ENCODE measurements at regions not wholly inside any gene's neighbourhood (a gene's known extent, or its start where the extent isn't known, plus 50 kb on each side); places are given as distances from the start of the nearest gene placed in this dataset.

GRCh38 chr3:166447513-166447912, 610.3 kb upstream of the BCHE start:
- no peaks in the 10 kb centered on the region for H3K27me3 ChIP-seq
- H3K27ac ChIP-seq (replicated peaks in 1 of 4) = no peak overlapping the region
- 80% methylated on average over 3 of the region's 3 CpGs for WGBS
- H3K36me3 ChIP-seq = no peaks in the 10 kb centered on the region
- H3K9me3 ChIP-seq = no peaks in the 10 kb centered on the region
- TF ChIP-seq EP300 (IDR thresholded peaks at IDR 0.05) = no peak
- TF ChIP-seq CTCF (IDR thresholded peaks at IDR 0.05) = no peak
- no peak for TF ChIP-seq POLR2A (IDR thresholded peaks at IDR 0.05; ENCODE audit: low read depth)
- TF ChIP-seq POLR2AphosphoS5 (IDR thresholded peaks at IDR 0.05) = no peak
- intact Hi-C loops (cut with DNase I) = no loop called here
- H3K4me1 ChIP-seq = peaks cover 0 to 6% (median 0%) of the 10 kb centered on the region in 4 donors
- no peak for DNase-seq (ENCODE audit: extremely low spot score)
- no peak overlapping the region for H3K4me3 ChIP-seq

GRCh38 chr3:166446986-166447385, 609.8 kb upstream of the BCHE start:
- no peaks in the 10 kb centered on the region for H3K27me3 ChIP-seq
- no peak overlapping the region for H3K4me3 ChIP-seq
- no peak for TF ChIP-seq CTCF (IDR thresholded peaks at IDR 0.05)
- no peak for TF ChIP-seq EP300 (IDR thresholded peaks at IDR 0.05)
- TF ChIP-seq POLR2A (IDR thresholded peaks at IDR 0.05; ENCODE audit: low read depth) = no peak
- TF ChIP-seq POLR2AphosphoS5 (IDR thresholded peaks at IDR 0.05) = no peak
- intact Hi-C loops (cut with DNase I) = no loop called here
- no peak overlapping the region for H3K27ac ChIP-seq (replicated peaks in 1 of 4)
- H3K4me1 ChIP-seq = peaks cover 0 to 6% (median 0%) of the 10 kb centered on the region in 4 donors
- DNase-seq (ENCODE audit: extremely low spot score) = no peak
- 52% methylated on average over 3 of the region's 3 CpGs for WGBS
- H3K36me3 ChIP-seq = no peaks in the 10 kb centered on the region
- H3K9me3 ChIP-seq = no peaks in the 10 kb centered on the region

GRCh38 chr3:166446291-166446690, 609.1 kb upstream of the BCHE start:
- intact Hi-C loops (cut with DNase I) = no loop called here
- Histone ChIP-seq H3K27ac (replicated peaks in 1 of 4) (no peak overlapping the region), H3K36me3 (no peaks in the 10 kb centered on the region), H3K4me3 (no peak overlapping the region), H3K4me1 (peaks cover 0 to 6% (median 0%) of the 10 kb centered on the region in 4 donors), H3K27me3 (no peaks in the 10 kb centered on the region), H3K9me3 (no peaks in the 10 kb centered on the region)
- no peak for TF ChIP-seq EP300 (IDR thresholded peaks at IDR 0.05)
- no peak for TF ChIP-seq POLR2A (IDR thresholded peaks at IDR 0.05; ENCODE audit: low read depth)
- TF ChIP-seq POLR2AphosphoS5 (IDR thresholded peaks at IDR 0.05) = no peak
- no peak for TF ChIP-seq CTCF (IDR thresholded peaks at IDR 0.05)
- no peak for DNase-seq (ENCODE audit: extremely low spot score)

- no peak overlapping the region for H3K4me3 ChIP-seq
- no peak for DNase-seq (ENCODE audit: extremely low spot score)
- intact Hi-C loops (cut with DNase I) = no loop called here
These were observed 608.6 kb upstream of the BCHE start for GRCh38 chr3:166445865-166446264.

More at GRCh38 chr3:166445865-166446264, 608.6 kb upstream of the BCHE start:
- TF ChIP-seq CTCF (IDR thresholded peaks at IDR 0.05) (no peak), POLR2A (IDR thresholded peaks at IDR 0.05; ENCODE audit: low read depth) (no peak), EP300 (IDR thresholded peaks at IDR 0.05) (no peak)
- H3K9me3 ChIP-seq = no peaks in the 10 kb centered on the region
- H3K4me1 ChIP-seq = peaks cover 0 to 6% (median 0%) of the 10 kb centered on the region in 4 donors
- H3K36me3 ChIP-seq = no peaks in the 10 kb centered on the region
- H3K27me3 ChIP-seq = no peaks in the 10 kb centered on the region
- H3K27ac ChIP-seq (replicated peaks in 1 of 4) = no peak overlapping the region

Measured in esophagus muscularis mucosa (tissue), 4 donors.